ENCODE measurements at regions not wholly inside any gene's neighbourhood (a gene's known extent, or its start where the extent isn't known, plus 50 kb on each side); places are given as distances from the start of the nearest gene placed in this dataset.

GRCh38 chr4:117422297-117422696 lies 336.9 kb upstream of the TRAM1L1 start:
- no peak overlapping the region for H3K27ac ChIP-seq
- DNase-seq (ENCODE audit: low read depth, low spot score): no peak

- DNase-seq (ENCODE audit: low read depth, low spot score): no peak
- no peak overlapping the region for H3K27ac ChIP-seq
Observed at GRCh38 chr4:117425636-117426035, 340.3 kb upstream of the TRAM1L1 start.

- DNase-seq (ENCODE audit: low read depth, low spot score): no peak
- no peak overlapping the region for H3K27ac ChIP-seq
Observed at GRCh38 chr4:117428536-117428935, 343.2 kb upstream of the TRAM1L1 start.

- no peak overlapping the region for H3K27ac ChIP-seq
- DNase-seq (ENCODE audit: low read depth, low spot score): no peak
Observed at GRCh38 chr4:117429061-117429460, 343.7 kb upstream of the TRAM1L1 start.

- no peak for DNase-seq (ENCODE audit: low read depth, low spot score)
- no peak overlapping the region for H3K27ac ChIP-seq
Observed at GRCh38 chr4:117429506-117429905, 344.1 kb upstream of the TRAM1L1 start.

GRCh38 chr4:117434424-117434823 lies 349.0 kb upstream of the TRAM1L1 start:
- no peak overlapping the region for H3K27ac ChIP-seq
- no peak for DNase-seq (ENCODE audit: low read depth, low spot score)

- no peak for DNase-seq (ENCODE audit: low read depth, low spot score)
- no peak overlapping the region for H3K27ac ChIP-seq
Observed at GRCh38 chr4:117447925-117448324, 362.5 kb upstream of the TRAM1L1 start.

- H3K27ac ChIP-seq: no peak overlapping the region
- DNase-seq (ENCODE audit: low read depth, low spot score): no peak
Observed at GRCh38 chr4:117455088-117455487, 369.7 kb upstream of the TRAM1L1 start.

- peak overlapping the region; percentile 44 for H3K27ac ChIP-seq
- peak; percentile 64 for DNase-seq (ENCODE audit: low read depth, low spot score)
Observed at GRCh38 chr4:117466388-117466787, 381.0 kb upstream of the TRAM1L1 start.

- no peak for DNase-seq (ENCODE audit: low read depth, low spot score)
- H3K27ac ChIP-seq: no peak overlapping the region
Observed at GRCh38 chr4:117467404-117467803, 382.0 kb upstream of the TRAM1L1 start.

- H3K27ac ChIP-seq: no peak overlapping the region
- DNase-seq (ENCODE audit: low read depth, low spot score): no peak
Observed at GRCh38 chr4:117474987-117475386, 389.6 kb upstream of the TRAM1L1 start.

GRCh38 chr4:117477925-117478324 lies 392.5 kb upstream of the TRAM1L1 start:
- H3K27ac ChIP-seq: no peak overlapping the region
- DNase-seq (ENCODE audit: low read depth, low spot score): no peak

GRCh38 chr4:117478702-117479101 lies 393.3 kb upstream of the TRAM1L1 start:
- peak overlapping the region; percentile 6 for H3K27ac ChIP-seq
- no peak for DNase-seq (ENCODE audit: low read depth, low spot score)

GRCh38 chr4:117479673-117480072 lies 394.3 kb upstream of the TRAM1L1 start:
- peak overlapping the region; percentile 34 for H3K27ac ChIP-seq
- DNase-seq (ENCODE audit: low read depth, low spot score): peak; percentile 18

- peak overlapping the region; percentile 22 for H3K27ac ChIP-seq
- DNase-seq (ENCODE audit: low read depth, low spot score): no peak
Observed at GRCh38 chr4:117481742-117482141, 396.4 kb upstream of the TRAM1L1 start.

GRCh38 chr4:117488692-117489091 lies 403.3 kb upstream of the TRAM1L1 start:
- H3K27ac ChIP-seq: no peak overlapping the region
- no peak for DNase-seq (ENCODE audit: low read depth, low spot score)

GRCh38 chr4:117489107-117489506 lies 403.7 kb upstream of the TRAM1L1 start:
- H3K27ac ChIP-seq: no peak overlapping the region
- no peak for DNase-seq (ENCODE audit: low read depth, low spot score)

GRCh38 chr4:117491516-117491915 lies 406.1 kb upstream of the TRAM1L1 start:
- DNase-seq (ENCODE audit: low read depth, low spot score): no peak
- no peak overlapping the region for H3K27ac ChIP-seq

GRCh38 chr4:117495802-117496201 lies 410.4 kb upstream of the TRAM1L1 start:
- no peak overlapping the region for H3K27ac ChIP-seq
- no peak for DNase-seq (ENCODE audit: low read depth, low spot score)

- H3K27ac ChIP-seq: no peak overlapping the region
- DNase-seq (ENCODE audit: low read depth, low spot score): no peak
Observed at GRCh38 chr4:117512414-117512813, 427.0 kb upstream of the TRAM1L1 start.

- H3K27ac ChIP-seq: no peak overlapping the region
- DNase-seq (ENCODE audit: low read depth, low spot score): no peak
Observed at GRCh38 chr4:117514391-117515175, 429.2 kb upstream of the TRAM1L1 start.

GRCh38 chr4:117515921-117516320 lies 430.5 kb upstream of the TRAM1L1 start:
- DNase-seq (ENCODE audit: low read depth, low spot score): no peak
- no peak overlapping the region for H3K27ac ChIP-seq

Measured in epithelial cell of prostate (primary cell).